Panc1 (cell line): ENCODE measurements at regions not wholly inside any gene's neighbourhood (a gene's known extent, or its start where the extent isn't known, plus 50 kb on each side); places are given as distances from the start of the nearest gene placed in this dataset.

ENCODE experiments used
- POLR2AphosphoS5 ChIP-seq: IDR thresholded peaks from 2 replicates; pipeline ENCODE4 v1.6.1; 2012; ENCODE audit warnings: mild to moderate bottlenecking, low read depth, low read length, moderate library complexity
- SIN3A ChIP-seq: IDR thresholded peaks from 2 replicates; pipeline ENCODE4 v1.6.1; 2012; ENCODE audit warnings: low read depth, mild to moderate bottlenecking, low read length, moderate library complexity, borderline replicate concordance; ENCODE audit not compliant: insufficient read depth
- TF ChIP-seq, protein P1 (sequence below): fragments of 450-650 bp; IDR thresholded peaks from 2 replicates; pipeline ENCODE4 v1.5.1; 2017; ENCODE audit warnings: mild to moderate bottlenecking

GRCh38 chr9:1115370-1115769, 65.2 kb downstream of the DMRT2 start:
- TF ChIP-seq, protein P1, sequence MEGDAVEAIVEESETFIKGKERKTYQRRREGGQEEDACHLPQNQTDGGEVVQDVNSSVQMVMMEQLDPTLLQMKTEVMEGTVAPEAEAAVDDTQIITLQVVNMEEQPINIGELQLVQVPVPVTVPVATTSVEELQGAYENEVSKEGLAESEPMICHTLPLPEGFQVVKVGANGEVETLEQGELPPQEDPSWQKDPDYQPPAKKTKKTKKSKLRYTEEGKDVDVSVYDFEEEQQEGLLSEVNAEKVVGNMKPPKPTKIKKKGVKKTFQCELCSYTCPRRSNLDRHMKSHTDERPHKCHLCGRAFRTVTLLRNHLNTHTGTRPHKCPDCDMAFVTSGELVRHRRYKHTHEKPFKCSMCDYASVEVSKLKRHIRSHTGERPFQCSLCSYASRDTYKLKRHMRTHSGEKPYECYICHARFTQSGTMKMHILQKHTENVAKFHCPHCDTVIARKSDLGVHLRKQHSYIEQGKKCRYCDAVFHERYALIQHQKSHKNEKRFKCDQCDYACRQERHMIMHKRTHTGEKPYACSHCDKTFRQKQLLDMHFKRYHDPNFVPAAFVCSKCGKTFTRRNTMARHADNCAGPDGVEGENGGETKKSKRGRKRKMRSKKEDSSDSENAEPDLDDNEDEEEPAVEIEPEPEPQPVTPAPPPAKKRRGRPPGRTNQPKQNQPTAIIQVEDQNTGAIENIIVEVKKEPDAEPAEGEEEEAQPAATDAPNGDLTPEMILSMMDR: no peak
- TF ChIP-seq SIN3A (no peak), POLR2AphosphoS5 (no peak)
